ENCODE measurements at regions not wholly inside any gene's neighbourhood (a gene's known extent, or its start where the extent isn't known, plus 50 kb on each side); places are given as distances from the start of the nearest gene placed in this dataset.
"Not testable (repeated sequence)": the region's sequence is repeated elsewhere in the genome, so short reads cannot be mapped to it uniquely, and the experiment has no call there.

GRCh38 chr7:113204415-113204814 is 86.1 kb upstream of the SMIM30 start:
- no peak for DNase-seq

GRCh38 chr7:113202284-113202683 is 83.9 kb upstream of the SMIM30 start:
- no peak for DNase-seq

GRCh38 chr7:113200281-113200680 is 81.9 kb upstream of the SMIM30 start:
- DNase-seq = no peak

GRCh38 chr7:113199841-113200240 is 81.5 kb upstream of the SMIM30 start:
- DNase-seq = no peak

GRCh38 chr7:113199136-113199535 is 80.8 kb upstream of the SMIM30 start:
- no peak for DNase-seq

- no peak for DNase-seq
Observed at GRCh38 chr7:113198226-113198625, 79.9 kb upstream of the SMIM30 start.

GRCh38 chr7:113197274-113197673 is 78.9 kb upstream of the SMIM30 start:
- no peak for DNase-seq

GRCh38 chr7:113188396-113188795 is 70.0 kb upstream of the SMIM30 start:
- DNase-seq = no peak

- DNase-seq = no peak
Observed at GRCh38 chr7:113179313-113179712, 61.0 kb upstream of the SMIM30 start.

GRCh38 chr7:113176836-113177235 is 58.5 kb upstream of the SMIM30 start:
- DNase-seq = no peak

- not testable (repeated sequence) for DNase-seq
Observed at GRCh38 chr7:113176180-113176579, 57.8 kb upstream of the SMIM30 start.

GRCh38 chr7:113175525-113176104 is 57.3 kb upstream of the SMIM30 start:
- DNase-seq = no peak

- no peak for DNase-seq
Observed at GRCh38 chr7:113172726-113173125, 54.4 kb upstream of the SMIM30 start.

- DNase-seq = no peak
Observed at GRCh38 chr7:113170591-113170990, 52.2 kb upstream of the SMIM30 start.
